Nephron (organoid): ENCODE measurements at regions not wholly inside any gene's neighbourhood (a gene's known extent, or its start where the extent isn't known, plus 50 kb on each side); places are given as distances from the start of the nearest gene placed in this dataset.

Experiments
- H3K27ac Mint-ChIP-seq, 3 experiments: 2 replicates each; pipeline ENCODE4 v1.8.0; 2020; ENCODE audit warnings: mixed read lengths in 3 of 3, mild to moderate bottlenecking in 2 of 3, moderate library complexity in 1 of 3
- H3K27me3 Mint-ChIP-seq: 2 replicates; pipeline ENCODE4 v1.8.0; 2021; ENCODE audit warnings: low read depth, mild to moderate bottlenecking, moderate library complexity, mixed read lengths
- H3K36me3 Mint-ChIP-seq: 2 replicates; pipeline ENCODE4 v1.8.0; 2020; ENCODE audit warnings: low read depth, mixed read lengths
- H3K4me1 Mint-ChIP-seq: 2 replicates; pipeline ENCODE4 v1.8.0; 2020; ENCODE audit warnings: mixed read lengths
- H3K4me3 Mint-ChIP-seq, 3 experiments: 2 replicates each; pipeline ENCODE4 v1.8.0; 2020; ENCODE audit warnings: mild to moderate bottlenecking in 3 of 3, mixed read lengths in 3 of 3, moderate library complexity in 2 of 3
- H3K9me3 Mint-ChIP-seq: 2 replicates; pipeline ENCODE4 v1.8.0; 2020; ENCODE audit warnings: mixed read lengths
- CTCF ChIP-seq, 3 experiments: fragments of 200-600 bp; sonication (generic); IDR thresholded peaks; one replicate each; pipeline ENCODE4 v1.5.0; 2021; ENCODE audit warnings: antibody characterized with exemption in 3 of 3; ENCODE audit not compliant: unreplicated experiment in 3 of 3

GRCh38 chr11:16685914-16686313 lies 52.5 kb upstream of the C11orf58 start:
- H3K4me1 Mint-ChIP-seq, result no peaks in the 10 kb centered on the region
- no peaks in the 10 kb centered on the region for H3K27me3 Mint-ChIP-seq
- H3K36me3 Mint-ChIP-seq, result no peaks in the 10 kb centered on the region
- no peak overlapping the region for H3K4me3 Mint-ChIP-seq
- H3K27ac Mint-ChIP-seq, result no peak overlapping the region
- TF ChIP-seq CTCF (IDR thresholded peaks at IDR 0.05; ENCODE audit: unreplicated experiment in 3 of 3), result no peak
- H3K9me3 Mint-ChIP-seq, result peaks cover 11% of the 10 kb centered on the region

GRCh38 chr11:16678466-16679116 lies 59.9 kb upstream of the C11orf58 start:
- TF ChIP-seq CTCF (IDR thresholded peaks at IDR 0.05; ENCODE audit: unreplicated experiment in 3 of 3), result no peak
- Mint-ChIP-seq H3K36me3 (no peaks in the 10 kb centered on the region), H3K4me1 (no peaks in the 10 kb centered on the region), H3K27me3 (no peaks in the 10 kb centered on the region), H3K9me3 (peaks cover 26% of the 10 kb centered on the region), H3K27ac (no peak overlapping the region), H3K4me3 (no peak overlapping the region)

- Mint-ChIP-seq H3K27me3 (no peaks in the 10 kb centered on the region), H3K4me3 (no peak overlapping the region), H3K36me3 (no peaks in the 10 kb centered on the region), H3K27ac (no peak overlapping the region), H3K4me1 (no peaks in the 10 kb centered on the region), H3K9me3 (peaks cover 48% of the 10 kb centered on the region)
- no peak for TF ChIP-seq CTCF (IDR thresholded peaks at IDR 0.05; ENCODE audit: unreplicated experiment in 3 of 3)
These were observed 68.5 kb upstream of the C11orf58 start for GRCh38 chr11:16669799-16670415.

- H3K27me3 Mint-ChIP-seq, result no peaks in the 10 kb centered on the region
- H3K36me3 Mint-ChIP-seq, result peaks cover 4% of the 10 kb centered on the region
- H3K27ac Mint-ChIP-seq, result no peak overlapping the region
- peaks cover 45% of the 10 kb centered on the region for H3K9me3 Mint-ChIP-seq
- no peak for TF ChIP-seq CTCF (IDR thresholded peaks at IDR 0.05; ENCODE audit: unreplicated experiment in 3 of 3)
- H3K4me3 Mint-ChIP-seq, result no peak overlapping the region
- no peaks in the 10 kb centered on the region for H3K4me1 Mint-ChIP-seq
These were observed 105.9 kb upstream of the C11orf58 start for GRCh38 chr11:16632295-16633200.

- TF ChIP-seq CTCF (IDR thresholded peaks at IDR 0.05; ENCODE audit: unreplicated experiment in 3 of 3), result no peak
- Mint-ChIP-seq H3K27ac (no peak overlapping the region), H3K36me3 (peaks cover 4% of the 10 kb centered on the region), H3K4me3 (no peak overlapping the region), H3K27me3 (no peaks in the 10 kb centered on the region), H3K4me1 (no peaks in the 10 kb centered on the region), H3K9me3 (peaks cover 34% of the 10 kb centered on the region)
These were observed 107.8 kb upstream of the C11orf58 start for GRCh38 chr11:16630651-16631050.
